IMR-90 (cell line): ENCODE measurements at regions not wholly inside any gene's neighbourhood (a gene's known extent, or its start where the extent isn't known, plus 50 kb on each side); places are given as distances from the start of the nearest gene placed in this dataset.

Source experiments
- ATAC-seq: fragments of 200-7000 bp; cut with Tn5 transposase; 2 replicates; pipeline ENCODE4 v1.9.1; 2020; ENCODE audit warnings: low read depth, mild to moderate bottlenecking, moderate library complexity
- BruUV-seq: library from RNA; stranded (reverse); fragments of 400-500 nt; replicated peaks from 2 replicates; lab custom pipeline; 2021; lab: Mats Ljungman, UMichigan
- CTCF ChIA-PET: fragments of 300-600 bp; formaldehyde crosslinking; extraction: SDS; loops from one replicate; lab custom pipeline; 2021; ENCODE audit warnings: antibody characterized with exemption; lab: Yijun Ruan, JAX
- POLR2A ChIA-PET: fragments of 300-600 bp; sonication (Branson Sonifier 250); formaldehyde crosslinking; loops from one replicate; lab custom pipeline; 2022; ENCODE audit warnings: antibody characterized with exemption; ENCODE audit not compliant: unreplicated experiment; lab: Charles Lee
- DNase-seq: peaks from one replicate; pipeline ENCODE4 v3.0.0; 2013
- H2AFZ ChIP-seq: replicated peaks from 2 replicates; pipeline ENCODE3; 2013; ENCODE audit warnings: low read length, mild to moderate bottlenecking; ENCODE audit not compliant: poor library complexity
- H2AK5ac ChIP-seq: 2 replicates; pipeline ENCODE4 v1.6.1; 2013; ENCODE audit warnings: low read depth, low read length, inconsistent platforms
- H2AK9ac ChIP-seq: replicated peaks from 2 replicates; pipeline ENCODE3; 2013; ENCODE audit warnings: mild to moderate bottlenecking, low read depth, low read length, moderate library complexity; ENCODE audit not compliant: poor library complexity
- H2BK120ac ChIP-seq: 2 replicates; pipeline ENCODE4 v1.6.1; 2013; ENCODE audit warnings: low read depth, low read length, inconsistent platforms
- H2BK15ac ChIP-seq: 3 replicates; pipeline ENCODE4 v1.6.1; 2013; ENCODE audit warnings: low read depth, low read length, inconsistent platforms
- H2BK20ac ChIP-seq: 2 replicates; pipeline ENCODE4 v1.6.1; 2013; ENCODE audit warnings: low read depth, mild to moderate bottlenecking, inconsistent platforms, low read length, moderate library complexity
- H2BK5ac ChIP-seq: 2 replicates; pipeline ENCODE4 v1.6.1; 2013; ENCODE audit warnings: mild to moderate bottlenecking, low read depth, low read length, inconsistent platforms; ENCODE audit not compliant: poor library complexity, severe bottlenecking
- H3K14ac ChIP-seq: replicated peaks from 2 replicates; pipeline ENCODE4 v1.6.1; 2013; ENCODE audit warnings: low read depth, low read length, inconsistent platforms
- H3K18ac ChIP-seq: 2 replicates; pipeline ENCODE4 v1.6.1; 2013; ENCODE audit warnings: low read depth, low read length, control low read depth
- H3K23ac ChIP-seq: 2 replicates; pipeline ENCODE4 v1.6.1; 2013; ENCODE audit warnings: low read depth, low read length, inconsistent platforms
- H3K27ac ChIP-seq: 2 replicates; pipeline ENCODE4 v1.5.1; 2013; ENCODE audit warnings: mild to moderate bottlenecking, control low read depth, low read length; ENCODE audit not compliant: insufficient read depth
- H3K27me3 ChIP-seq: 2 replicates; pipeline ENCODE4 v1.6.1; 2013; ENCODE audit warnings: low read length; ENCODE audit not compliant: control insufficient read depth, insufficient read depth
- H3K36me3 ChIP-seq: 2 replicates; pipeline ENCODE4 v1.6.1; 2013; ENCODE audit warnings: low read length, mixed read lengths; ENCODE audit not compliant: control insufficient read depth, insufficient read depth
- H3K4ac ChIP-seq: 2 replicates; pipeline ENCODE4 v1.6.1; 2013; ENCODE audit warnings: low read depth, low read length, inconsistent platforms
- H3K4me1 ChIP-seq: 2 replicates; pipeline ENCODE4 v1.6.1; 2013; ENCODE audit warnings: low read length, mixed read lengths; ENCODE audit not compliant: control insufficient read depth, insufficient read depth
- H3K4me2 ChIP-seq: 2 replicates; pipeline ENCODE4 v1.6.1; 2013; ENCODE audit warnings: low read depth, mild to moderate bottlenecking, control low read depth, low read length, moderate library complexity
- H3K4me3 ChIP-seq: 2 replicates; pipeline ENCODE4 v1.5.1; 2013; ENCODE audit warnings: low read depth, mild to moderate bottlenecking, control low read depth, low read length, moderate library complexity; ENCODE audit not compliant: insufficient read depth
- H3K56ac ChIP-seq: 2 replicates; pipeline ENCODE4 v1.6.1; 2013; ENCODE audit warnings: low read length, inconsistent platforms; ENCODE audit not compliant: insufficient read depth; ENCODE audit errors: extremely low read depth
- H3K79me1 ChIP-seq, 2 experiments: 2 replicates each; pipeline ENCODE4 v1.6.1; 2013; ENCODE audit warnings: low read length in 2 of 2, inconsistent platforms in 1 of 2, low read depth in 1 of 2
- H3K9ac ChIP-seq: 2 replicates; pipeline ENCODE4 v1.6.1; 2013; ENCODE audit warnings: low read depth, low read length, control low read depth
- H3K9me1 ChIP-seq: 2 replicates; pipeline ENCODE4 v1.6.1; 2013; ENCODE audit warnings: low read length, inconsistent platforms; ENCODE audit not compliant: insufficient read depth
- H3K9me3 ChIP-seq: 2 replicates; pipeline ENCODE4 v1.6.1; 2013; ENCODE audit warnings: low read length; ENCODE audit not compliant: control insufficient read depth, insufficient read depth
- H4K20me1 ChIP-seq: 2 replicates; pipeline ENCODE4 v1.6.1; 2013; ENCODE audit warnings: low read length, inconsistent platforms; ENCODE audit not compliant: insufficient read depth
- H4K5ac ChIP-seq: 2 replicates; pipeline ENCODE4 v1.6.1; 2013; ENCODE audit warnings: mild to moderate bottlenecking, low read depth, low read length, control low read depth
- H4K8ac ChIP-seq, 2 experiments: 2 replicates each; pipeline ENCODE4 v1.6.1; 2013; ENCODE audit warnings: low read depth in 2 of 2, low read length in 2 of 2, control low read depth in 1 of 2, inconsistent platforms in 1 of 2
- H4K91ac ChIP-seq: 2 replicates; pipeline ENCODE4 v1.6.1; 2013; ENCODE audit warnings: low read depth, low read length, inconsistent platforms; ENCODE audit not compliant: insufficient read depth
- CEBPB ChIP-seq: IDR thresholded peaks from 2 replicates; pipeline ENCODE4 v1.6.1; 2012; ENCODE audit warnings: low read depth, low read length, improper control_type of control experiment
- ELK1 ChIP-seq: fragments of 150-350 bp; IDR thresholded peaks from 2 replicates; pipeline ENCODE4 v1.6.1; 2016; ENCODE audit warnings: low read depth, mild to moderate bottlenecking, low read length, moderate library complexity, borderline replicate concordance
- FOS ChIP-seq: fragments of 150-350 bp; IDR thresholded peaks from 2 replicates; pipeline ENCODE4 v1.6.1; 2016; ENCODE audit warnings: low read depth, low read length
- MAZ ChIP-seq: IDR thresholded peaks from 2 replicates; pipeline ENCODE4 v1.6.1; 2012; ENCODE audit warnings: low read depth, mild to moderate bottlenecking, low read length, improper control_type of control experiment, moderate library complexity, borderline replicate concordance
- MXI1 ChIP-seq: IDR thresholded peaks from 2 replicates; pipeline ENCODE4 v1.6.1; 2012; ENCODE audit warnings: low read depth, mild to moderate bottlenecking, low read length, moderate library complexity, borderline replicate concordance
- NFE2L2 ChIP-seq: fragments of 150-350 bp; IDR thresholded peaks from 2 replicates; pipeline ENCODE4 v1.6.1; 2016; ENCODE audit warnings: low read depth, mild to moderate bottlenecking, low read length
- POLR2A ChIP-seq: IDR thresholded peaks from 2 replicates; pipeline ENCODE4 v1.6.1; 2012; ENCODE audit warnings: mild to moderate bottlenecking, low read depth, low read length
- RAD21 ChIP-seq: IDR thresholded peaks from 2 replicates; pipeline ENCODE4 v1.6.1; 2012; ENCODE audit warnings: low read length, improper control_type of control experiment
- RFX5 ChIP-seq: IDR thresholded peaks from 2 replicates; pipeline ENCODE4 v1.8.0; 2012; ENCODE audit warnings: low read depth, mild to moderate bottlenecking, low read length, moderate library complexity
- SMC3 ChIP-seq: fragments of 150-350 bp; IDR thresholded peaks from 2 replicates; pipeline ENCODE4 v1.6.1; 2016; ENCODE audit warnings: low read depth, mild to moderate bottlenecking, antibody characterized with exemption, low read length, moderate library complexity
- WGBS, 2 experiments: methylation state at CpG; one replicate each; pipeline versions ENCODE4 v1.1.5 to v1.1.7; 2013; ENCODE audit warnings: missing lambda C conversion rate in 2 of 2; ENCODE audit not compliant: insufficient read length in 1 of 2; ENCODE audit errors: extremely low coverage in 2 of 2; 5-methylcytosine and 5-hydroxymethylcytosine counted together
- dilution Hi-C: fragments of 300-500 bp; cut with HindIII; formaldehyde crosslinking; loops from one replicate; pipeline ENCODE4 v1.14.3; 2018; ENCODE audit warnings: low sequenced_read_pairs; ENCODE audit not compliant: unreplicated experiment
- in situ Hi-C: fragments of 300-500 bp; cut with MboI; formaldehyde crosslinking; loops from 3 replicates; pipeline ENCODE4 v1.14.3; 2019; ENCODE audit warnings: low sequenced_read_pairs, inconsistent platforms, mixed read lengths
- intact Hi-C: fragments of 100-400 bp; cut with micrococcal nuclease; formaldehyde crosslinking; loops from 2 replicates; pipeline ENCODE4 v1.10.0; 2022
- TF ChIP-seq, protein P1 (sequence below): conservative IDR thresholded peaks from 2 replicates; pipeline ENCODE4 v1.5.1; 2012; ENCODE audit warnings: mild to moderate bottlenecking, low read depth, low read length, improper control_type of control experiment

GRCh38 chr4:105088110-105088879 lies 58.4 kb upstream of the TET2 start:
- H2BK120ac ChIP-seq = peak overlapping the region; percentile 90
- peak overlapping the region; percentile 69; the same call in 1 of the 3 replicates for H2BK15ac ChIP-seq
- peak overlapping the region; percentile 45 to 52; a peak in 3 of 4 replicates for H4K8ac ChIP-seq
- peak overlapping the region; percentile 73 for H3K56ac ChIP-seq
- dilution Hi-C loops = no loop called here
- no peaks in the 10 kb centered on the region for H3K9me3 ChIP-seq
- peak overlapping the region; percentile 10; the same call in 1 of the 2 replicates for H3K9ac ChIP-seq
- WGBS, 2 experiments = 0% methylated on average over 2 of the region's 10 CpGs; no CpG with 5 or more reads in 1 of the 2 experiments
- H4K91ac ChIP-seq = peak overlapping the region; percentile 26; the same call in 1 of the 2 replicates
- H3K4me2 ChIP-seq = peak overlapping the region; percentile 45
- peak; percentile 98 for DNase-seq
- no peaks in the 10 kb centered on the region for H3K27me3 ChIP-seq
- peak overlapping the region; percentile 26; the same call in 1 of the 2 replicates for H3K4ac ChIP-seq
- no peak for TF ChIP-seq MAZ
- TF ChIP-seq ELK1 = no peak
- TF ChIP-seq MXI1 = no peak; the same call in 1 of the 2 replicates
- TF ChIP-seq FOS = peak; percentile 57; the same call in 1 of the 2 replicates
- TF ChIP-seq RAD21 = no peak
- peak; percentile 51; the same call in 1 of the 2 replicates for TF ChIP-seq CEBPB
- TF ChIP-seq, protein P1, sequence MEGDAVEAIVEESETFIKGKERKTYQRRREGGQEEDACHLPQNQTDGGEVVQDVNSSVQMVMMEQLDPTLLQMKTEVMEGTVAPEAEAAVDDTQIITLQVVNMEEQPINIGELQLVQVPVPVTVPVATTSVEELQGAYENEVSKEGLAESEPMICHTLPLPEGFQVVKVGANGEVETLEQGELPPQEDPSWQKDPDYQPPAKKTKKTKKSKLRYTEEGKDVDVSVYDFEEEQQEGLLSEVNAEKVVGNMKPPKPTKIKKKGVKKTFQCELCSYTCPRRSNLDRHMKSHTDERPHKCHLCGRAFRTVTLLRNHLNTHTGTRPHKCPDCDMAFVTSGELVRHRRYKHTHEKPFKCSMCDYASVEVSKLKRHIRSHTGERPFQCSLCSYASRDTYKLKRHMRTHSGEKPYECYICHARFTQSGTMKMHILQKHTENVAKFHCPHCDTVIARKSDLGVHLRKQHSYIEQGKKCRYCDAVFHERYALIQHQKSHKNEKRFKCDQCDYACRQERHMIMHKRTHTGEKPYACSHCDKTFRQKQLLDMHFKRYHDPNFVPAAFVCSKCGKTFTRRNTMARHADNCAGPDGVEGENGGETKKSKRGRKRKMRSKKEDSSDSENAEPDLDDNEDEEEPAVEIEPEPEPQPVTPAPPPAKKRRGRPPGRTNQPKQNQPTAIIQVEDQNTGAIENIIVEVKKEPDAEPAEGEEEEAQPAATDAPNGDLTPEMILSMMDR = no peak
- TF ChIP-seq POLR2A = peak; percentile 71
- no peak for TF ChIP-seq RFX5
- TF ChIP-seq SMC3 = no peak
- no peak for TF ChIP-seq NFE2L2
- H2BK20ac ChIP-seq = peak overlapping the region; percentile 46; the same call in 1 of the 2 replicates
- H3K4me3 ChIP-seq = peak overlapping the region; percentile 24
- CTCF ChIA-PET = interaction anchor here (1.1 to 1.5 kb wide), 2 partner anchors 43 to 386 kb away, joined by 3 read pairs; partner anchors contain the start of gene PPA2
- peak overlapping the region; percentile 94 for H4K5ac ChIP-seq
- H3K23ac ChIP-seq = peak overlapping the region; percentile 89; the same call in 1 of the 2 replicates
- no peaks in the 10 kb centered on the region for H4K20me1 ChIP-seq
- POLR2A ChIA-PET = interaction anchor here (0.7 to 1.3 kb wide), 3 partner anchors 40 to 385 kb away, joined by 3 to 4 read pairs (median 4); partner anchors contain the start of gene TET2
- H3K27ac ChIP-seq = peak overlapping the region; percentile 64; the same call in 1 of the 2 replicates
- in situ Hi-C loops = no loop called here
- peak overlapping the region; percentile 80; the same call in 1 of the 2 replicates for H3K14ac ChIP-seq
- H2AFZ ChIP-seq = no peak overlapping the region
- peak overlapping the region; percentile 94 for H3K18ac ChIP-seq
- BruUV-seq = no TSS peak
- H3K79me1 ChIP-seq = no peaks in the 10 kb centered on the region
- no peak overlapping the region for H2AK9ac ChIP-seq
- peak overlapping the region; percentile 99 for H2BK5ac ChIP-seq
- no peaks in the 10 kb centered on the region for H3K9me1 ChIP-seq
- intact Hi-C loops = loop anchor here (1.0 kb wide), 2 partner anchors 59 to 383 kb away; no protein-coding TSS in a partner anchor
- H3K4me1 ChIP-seq = peaks cover 5% of the 10 kb centered on the region; the same call in 1 of the 2 replicates
- no peaks in the 10 kb centered on the region for H3K36me3 ChIP-seq
- no peak overlapping the region for H2AK5ac ChIP-seq
- ATAC-seq = peak; percentile 94
